NCI-H2029 treated with DMSO at 0.1 percent for 48 hours (cell line): ENCODE measurements at regions not wholly inside any gene's neighbourhood (a gene's known extent, or its start where the extent isn't known, plus 50 kb on each side); places are given as distances from the start of the nearest gene placed in this dataset.
"Not testable (repeated sequence)": the region's sequence is repeated elsewhere in the genome, so short reads cannot be mapped to it uniquely, and the experiment has no call there.

Source experiments
- DNase-seq: peaks from one replicate; lab custom pipeline; 2025; lab: John Stamatoyannopoulos, UW

DNA sequence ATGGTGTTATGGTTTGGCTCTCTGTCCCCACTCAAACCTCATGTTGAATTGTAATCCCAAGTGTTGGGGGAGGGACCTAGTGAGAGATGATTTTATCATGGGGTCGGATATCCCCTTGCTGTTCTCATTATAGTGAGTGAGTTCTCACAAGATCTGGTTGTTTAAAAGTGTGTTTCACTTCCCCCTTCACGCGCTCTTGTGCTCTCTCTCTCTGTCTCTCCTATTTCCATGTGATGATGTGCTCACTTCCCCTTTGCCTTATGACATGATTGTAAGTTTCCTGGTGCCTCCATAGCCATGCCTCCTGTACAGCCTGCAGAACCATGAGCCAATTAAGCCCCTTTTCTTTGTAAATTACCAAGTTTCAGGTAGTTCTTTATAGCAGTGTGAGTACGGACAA, 765.1 kb downstream of the KCNA4 start:
- no peak for DNase-seq

DNA sequence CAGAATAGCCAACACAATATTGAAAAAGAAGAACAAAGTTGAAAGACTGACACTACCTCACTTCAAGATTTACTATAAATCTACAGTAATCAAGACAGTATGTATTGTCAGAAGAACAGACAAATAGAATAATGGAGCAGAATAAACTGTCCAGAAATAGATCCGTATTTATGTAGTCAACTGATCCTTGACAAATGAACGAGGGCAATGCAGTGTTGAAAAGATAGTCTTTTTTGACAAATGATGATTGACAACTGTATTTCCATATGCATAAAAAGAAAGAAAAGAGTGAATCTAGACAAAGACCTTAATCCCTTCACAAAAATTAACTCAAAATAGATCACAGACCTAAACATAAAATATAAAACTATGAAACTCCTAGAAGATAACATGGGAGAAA, 767.1 kb downstream of the KCNA4 start:
- no peak for DNase-seq

GRCh38 chr11:29244355-29244754, 772.5 kb downstream of the KCNA4 start:
- no peak for DNase-seq

DNA sequence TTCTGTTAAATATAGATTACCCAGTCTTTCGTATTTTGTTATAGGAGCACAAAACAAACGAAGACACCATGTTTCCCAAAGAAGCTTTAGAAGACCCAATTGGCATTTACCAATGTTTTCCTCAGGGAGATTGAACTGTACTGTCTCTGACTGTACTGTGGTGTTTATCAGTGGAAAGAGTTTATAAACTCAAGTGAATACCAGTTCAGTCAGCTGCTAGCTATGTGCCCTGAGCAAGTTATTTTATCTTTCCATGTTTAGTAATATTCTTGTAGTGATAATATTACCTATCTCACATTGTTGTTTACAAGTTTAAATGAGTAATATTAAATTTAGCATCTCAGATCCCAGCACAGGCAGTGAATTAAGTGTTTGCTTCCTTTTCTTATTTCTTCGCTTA, 773.2 kb downstream of the KCNA4 start:
- no peak for DNase-seq

DNA sequence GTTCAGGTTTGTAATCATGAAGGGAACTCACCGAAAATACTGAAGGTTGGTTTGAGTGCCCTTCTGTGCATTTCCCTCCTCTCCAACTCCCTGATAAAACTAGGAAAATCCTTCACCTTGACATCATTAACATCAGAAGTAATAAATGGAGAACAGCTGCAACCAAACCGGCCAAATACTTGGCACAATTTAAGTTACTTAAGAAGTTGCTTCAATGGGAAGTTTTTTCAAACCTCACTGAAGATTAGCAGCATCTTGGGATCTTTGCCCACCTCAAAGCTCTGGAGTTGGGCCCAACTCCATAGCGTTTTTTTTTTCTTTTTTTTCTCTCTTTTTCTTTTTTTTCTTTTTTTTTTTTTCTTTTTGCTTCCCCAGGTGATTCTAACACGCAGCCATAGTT, 784.8 kb downstream of the KCNA4 start:
- DNase-seq: no peak

- DNase-seq: no peak
These were observed 785.2 kb downstream of the KCNA4 start for GRCh38 chr11:29231586-29231985.

- DNase-seq: no peak
These were observed 789.0 kb downstream of the KCNA4 start for GRCh38 chr11:29227811-29228210.

DNA sequence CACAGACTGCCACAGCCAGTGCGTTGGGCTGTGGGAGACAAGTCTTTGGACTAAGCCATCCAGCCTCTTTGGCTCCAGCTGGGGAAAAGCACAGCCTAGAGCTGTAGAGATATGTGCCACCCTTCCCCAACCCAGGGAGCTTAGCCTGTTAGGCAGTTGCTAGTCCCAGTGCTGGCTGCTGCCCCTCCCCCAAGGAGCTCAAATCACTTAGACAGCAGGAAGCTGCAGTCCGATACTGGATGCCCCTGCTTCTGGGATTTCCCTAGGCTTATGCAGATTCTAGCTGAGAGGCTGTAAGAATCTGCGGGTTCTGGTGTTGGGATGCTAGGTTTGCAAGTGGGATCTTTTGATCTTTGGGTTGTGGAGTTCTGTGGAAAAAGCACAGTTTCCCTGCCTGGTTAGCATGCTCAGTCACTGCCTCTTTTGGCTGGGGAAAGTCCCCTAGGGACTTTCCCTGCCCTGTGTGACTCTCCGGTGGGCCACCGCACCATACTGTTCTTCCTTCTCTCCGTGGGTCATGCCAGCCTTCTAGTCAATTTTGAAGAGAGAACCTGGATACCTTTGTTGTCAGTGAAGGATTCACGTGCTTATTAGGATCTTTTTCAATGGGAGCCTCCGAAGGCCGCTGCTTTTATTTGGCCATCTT, 792.0 kb downstream of the KCNA4 start:
- no peak for DNase-seq

DNA sequence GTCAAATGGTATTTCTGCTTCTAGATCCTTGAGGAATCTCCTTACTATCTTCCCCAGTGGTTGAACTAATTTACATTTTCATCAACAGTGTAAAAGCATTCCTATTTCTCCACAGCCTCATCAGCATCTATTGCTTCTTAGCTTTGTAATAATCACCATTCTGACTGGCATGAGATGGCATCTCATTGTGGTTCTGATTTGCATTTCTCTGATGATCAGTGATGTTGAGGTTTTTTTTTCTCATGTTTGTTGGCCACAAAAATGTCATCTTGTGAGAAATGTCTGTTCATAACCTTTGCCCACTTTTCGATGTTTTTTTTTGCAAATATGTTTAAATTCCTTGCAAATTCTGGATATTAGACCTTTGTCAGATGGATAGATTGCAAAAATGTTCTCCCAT, 797.3 kb downstream of the KCNA4 start:
- DNase-seq: not testable (repeated sequence)

DNA sequence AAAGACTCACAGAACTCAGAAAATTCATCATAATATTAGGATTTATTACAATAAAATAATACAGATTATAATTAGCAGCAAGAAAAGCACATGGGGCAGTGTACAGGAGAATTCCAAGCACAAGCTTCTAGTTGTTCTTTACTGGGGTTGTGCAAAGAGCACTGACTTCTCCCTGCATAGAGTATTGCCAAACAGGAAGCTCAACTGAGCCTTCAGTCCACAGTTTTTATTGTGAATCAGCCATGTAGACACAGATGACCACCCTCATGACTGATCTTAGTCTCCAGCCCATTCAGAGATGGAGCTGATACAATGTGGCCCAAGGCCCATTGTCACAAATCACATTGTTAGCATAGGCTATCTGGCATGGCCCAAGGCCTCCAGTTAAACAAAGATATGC, 798.9 kb downstream of the KCNA4 start:
- no peak for DNase-seq

DNA sequence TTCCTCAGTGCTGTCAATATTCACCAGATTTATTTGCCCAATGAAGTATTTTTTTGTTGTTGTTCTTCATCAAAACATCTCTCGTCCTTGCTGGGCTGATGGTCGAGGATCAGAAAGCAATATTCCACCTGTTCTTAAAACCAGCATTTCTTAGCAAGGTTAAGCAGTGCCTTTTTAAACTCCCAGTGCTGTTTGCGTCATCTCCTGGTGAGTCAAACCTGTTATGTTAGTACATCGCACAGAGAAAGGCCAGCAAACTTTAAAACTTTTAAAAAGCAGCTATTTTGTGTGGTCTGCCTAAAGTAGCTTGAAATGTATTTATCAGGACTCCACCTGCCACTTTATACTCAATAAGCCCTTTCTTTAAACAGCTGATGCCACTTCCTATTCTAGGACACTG, 802.0 kb downstream of the KCNA4 start:
- DNase-seq: no peak

DNA sequence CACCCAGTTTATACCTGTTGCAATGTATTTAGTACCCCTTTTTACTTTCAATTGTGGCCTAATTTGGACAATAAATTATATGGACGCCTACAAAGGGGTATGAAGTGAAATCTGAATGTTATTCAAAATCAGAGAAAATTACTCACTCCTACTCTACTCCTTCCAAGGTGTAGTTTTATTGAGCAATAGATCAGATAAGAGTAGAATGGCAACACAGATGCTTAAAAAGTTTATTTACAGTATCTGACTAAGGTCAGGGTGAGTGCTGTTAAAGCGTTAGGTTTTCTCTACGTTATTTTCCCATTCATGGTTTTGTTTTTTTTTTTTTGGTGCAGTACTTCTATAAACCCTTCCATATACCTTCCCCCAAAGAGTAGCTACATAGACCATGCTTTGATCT, 805.6 kb downstream of the KCNA4 start:
- no peak for DNase-seq

GRCh38 chr11:29210426-29210825, 806.4 kb downstream of the KCNA4 start:
- no peak for DNase-seq

DNA sequence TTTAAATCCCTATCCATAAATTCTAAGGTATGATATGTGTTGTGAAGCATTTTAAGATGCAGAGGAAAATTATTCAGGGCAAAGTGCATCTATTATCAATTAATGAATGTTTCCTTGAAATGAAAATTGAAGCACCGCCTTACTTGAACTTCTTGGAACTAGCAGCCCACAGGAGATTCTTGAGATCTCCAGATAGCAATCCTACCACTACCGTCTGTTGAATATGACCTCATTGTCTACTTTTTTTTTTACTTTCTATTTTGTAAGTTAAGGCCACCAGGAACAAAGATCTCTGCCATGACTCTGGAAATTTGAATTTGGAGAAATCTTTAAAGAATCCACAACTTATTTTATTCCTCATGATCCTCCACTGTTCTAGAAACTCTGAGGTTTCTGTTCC, 808.7 kb downstream of the KCNA4 start:
- DNase-seq: no peak

- peak; percentile 7 for DNase-seq
These were observed 815.9 kb downstream of the KCNA4 start for GRCh38 chr11:29200791-29201562.

DNA sequence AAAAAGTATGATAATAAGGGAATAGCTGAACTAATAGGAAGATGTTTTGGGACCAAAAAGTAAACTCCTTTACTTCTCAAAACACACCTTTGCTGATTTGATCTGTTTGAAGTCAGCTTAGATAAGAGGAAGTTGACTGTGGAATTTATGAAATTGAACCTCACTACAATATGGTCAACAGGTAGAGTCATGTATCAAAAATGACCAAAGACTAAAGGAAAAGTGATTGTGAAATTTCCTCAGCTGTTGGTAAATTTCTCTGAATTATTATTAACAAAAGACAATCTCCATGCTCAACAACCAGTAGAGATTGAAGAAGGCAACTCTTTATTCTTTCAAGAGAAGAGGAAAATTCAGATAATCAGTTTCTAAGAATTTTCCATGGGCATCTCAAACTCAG, 826.5 kb downstream of the KCNA4 start:
- DNase-seq: no peak

DNA sequence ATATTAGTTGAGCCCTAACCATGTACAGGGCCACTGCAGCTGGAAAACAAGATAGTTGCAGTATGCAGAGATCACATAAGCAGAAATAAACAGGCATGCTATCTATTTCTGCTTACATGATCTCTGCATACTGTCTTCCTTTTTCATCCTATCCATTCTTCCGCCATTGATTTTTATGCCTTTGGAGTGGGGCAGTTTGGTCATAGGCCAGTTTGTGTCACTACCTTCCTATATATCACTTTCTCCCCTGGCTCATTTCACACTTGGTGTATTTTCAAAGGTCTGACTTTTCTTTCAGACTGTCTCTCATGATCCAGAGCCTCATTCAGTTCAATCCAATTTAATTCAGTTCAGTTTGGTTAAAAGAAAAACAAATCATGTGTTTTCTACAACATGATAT, 829.6 kb downstream of the KCNA4 start:
- DNase-seq: no peak

GRCh38 chr11:29184939-29185890, 831.6 kb downstream of the KCNA4 start:
- no peak for DNase-seq

GRCh38 chr11:29183301-29183700, 833.5 kb downstream of the KCNA4 start:
- DNase-seq: no peak

DNA sequence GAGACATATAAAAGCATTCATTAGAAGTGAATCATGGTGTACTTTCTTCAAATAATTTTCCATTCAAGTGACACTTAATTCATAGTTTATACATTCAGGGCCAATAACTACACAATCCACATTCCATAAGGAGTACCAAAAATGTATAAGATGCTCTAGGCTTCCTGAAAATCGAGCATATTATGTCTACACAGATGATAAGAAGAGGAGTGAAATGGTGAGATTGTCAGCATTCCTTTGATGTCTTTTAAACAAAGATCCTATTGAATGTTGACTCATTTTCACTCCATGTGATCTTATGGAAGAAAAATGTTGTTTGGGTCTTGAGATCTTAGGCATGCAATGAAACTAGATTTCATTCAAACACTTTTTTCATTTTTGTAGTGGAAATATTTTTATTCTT, 843.2 kb downstream of the KCNA4 start:
- no peak for DNase-seq

- DNase-seq: no peak
These were observed 845.4 kb downstream of the KCNA4 start for GRCh38 chr11:29171360-29171950.

GRCh38 chr11:29166306-29166705, 850.5 kb downstream of the KCNA4 start:
- no peak for DNase-seq
